Astrocyte (in vitro differentiated cells and primary cell): ENCODE measurements at regions not wholly inside any gene's neighbourhood (a gene's known extent, or its start where the extent isn't known, plus 50 kb on each side); places are given as distances from the start of the nearest gene placed in this dataset.

Experiments
- DNase-seq: peaks from one replicate; pipeline ENCODE4 v3.0.0-alpha.2; 2010; ENCODE audit warnings: low read depth
- FAIRE-seq: peaks from 2 replicates; lab custom pipeline; 2011; peaks lifted over from hg19 to GRCh38; lab: Jason Lieb, UNC
- H2AFZ ChIP-seq: 2 replicates; pipeline ENCODE4 v1.6.0; 2012; ENCODE audit warnings: low read depth, low read length, inconsistent platforms
- H3K27ac ChIP-seq: 2 replicates; pipeline ENCODE4 v1.5.1; 2011; ENCODE audit warnings: low read depth, low read length, inconsistent platforms
- H3K27me3 ChIP-seq: 2 replicates; pipeline ENCODE4 v1.6.0; 2011; ENCODE audit warnings: low read length, inconsistent platforms; ENCODE audit not compliant: insufficient read depth
- H3K36me3 ChIP-seq: 2 replicates; pipeline ENCODE4 v1.5.1; 2011; ENCODE audit warnings: low read length, inconsistent platforms; ENCODE audit not compliant: insufficient read depth
- H3K4me1 ChIP-seq: 2 replicates; pipeline ENCODE4 v1.5.1; 2011; ENCODE audit warnings: low read length, inconsistent platforms; ENCODE audit not compliant: insufficient read depth
- H3K4me2 ChIP-seq: 2 replicates; pipeline ENCODE4 v1.6.0; 2012; ENCODE audit warnings: low read length, inconsistent platforms
- H3K4me3 ChIP-seq: 2 replicates; pipeline ENCODE4 v1.5.1; 2011; ENCODE audit warnings: low read depth, mild to moderate bottlenecking, low read length, inconsistent platforms; ENCODE audit not compliant: insufficient read depth
- H3K79me2 ChIP-seq: 2 replicates; pipeline ENCODE4 v1.6.0; 2012; ENCODE audit warnings: mild to moderate bottlenecking, low read length, inconsistent platforms; ENCODE audit not compliant: insufficient read depth
- H3K9ac ChIP-seq: 2 replicates; pipeline ENCODE4 v1.6.0; 2012; ENCODE audit warnings: mild to moderate bottlenecking, low read length, inconsistent platforms
- H3K9me3 ChIP-seq: 2 replicates; pipeline ENCODE4 v1.5.1; 2012; ENCODE audit warnings: low read depth, mild to moderate bottlenecking, low read length, inconsistent platforms; ENCODE audit not compliant: insufficient read depth
- H4K20me1 ChIP-seq: 2 replicates; pipeline ENCODE4 v1.6.0; 2012; ENCODE audit warnings: low read length, inconsistent platforms; ENCODE audit not compliant: insufficient read depth
- H3K27ac Mint-ChIP-seq: one replicate; pipeline ENCODE4 v1.8.0; 2021; ENCODE audit warnings: mild to moderate bottlenecking, mixed read lengths; ENCODE audit not compliant: unreplicated experiment
- H3K27me3 Mint-ChIP-seq: one replicate; pipeline ENCODE4 v1.8.0; 2021; ENCODE audit warnings: low read depth, mixed read lengths; ENCODE audit not compliant: unreplicated experiment
- H3K36me3 Mint-ChIP-seq: one replicate; pipeline ENCODE4 v1.8.0; 2021; ENCODE audit warnings: low read depth, mixed read lengths; ENCODE audit not compliant: unreplicated experiment
- H3K4me1 Mint-ChIP-seq: one replicate; pipeline ENCODE4 v1.8.0; 2021; ENCODE audit warnings: low read depth, mixed read lengths; ENCODE audit not compliant: unreplicated experiment
- H3K4me3 Mint-ChIP-seq: one replicate; pipeline ENCODE4 v1.8.0; 2021; ENCODE audit warnings: mild to moderate bottlenecking, moderate library complexity, mixed read lengths; ENCODE audit not compliant: unreplicated experiment
- H3K9me3 Mint-ChIP-seq: one replicate; pipeline ENCODE4 v1.8.0; 2021; ENCODE audit warnings: mild to moderate bottlenecking, mixed read lengths; ENCODE audit not compliant: unreplicated experiment
- CTCF ChIP-seq: IDR thresholded peaks from 2 replicates; pipeline ENCODE4 v1.5.1; 2011; ENCODE audit warnings: low read depth, mild to moderate bottlenecking, inconsistent platforms, low read length, moderate library complexity; ENCODE audit not compliant: insufficient read depth
- EZH2 ChIP-seq: IDR thresholded peaks from 2 replicates; pipeline ENCODE4 v1.6.1; 2012; ENCODE audit warnings: mild to moderate bottlenecking, low read length, inconsistent platforms; ENCODE audit not compliant: insufficient read depth

GRCh38 chr14:76938092-76938500, 90.4 kb downstream of the IRF2BPL start:
- H4K20me1 ChIP-seq = no peaks in the 10 kb centered on the region
- peak overlapping the region; percentile 65 for H3K27ac ChIP-seq
- H3K27ac Mint-ChIP-seq = peak overlapping the region; percentile 72
- peak overlapping the region; percentile 32 for H2AFZ ChIP-seq
- no peak for FAIRE-seq
- no peaks in the 10 kb centered on the region for H3K79me2 ChIP-seq
- no peaks in the 10 kb centered on the region for H3K36me3 ChIP-seq
- no peak for TF ChIP-seq CTCF
- no peak for TF ChIP-seq EZH2
- H3K4me2 ChIP-seq = peak overlapping the region; percentile 69
- no peak overlapping the region for H3K4me3 ChIP-seq
- H3K9me3 ChIP-seq = no peaks in the 10 kb centered on the region
- H3K4me1 ChIP-seq = peaks cover 21% of the 10 kb centered on the region
- H3K36me3 Mint-ChIP-seq = no peaks in the 10 kb centered on the region
- peak; percentile 66 for DNase-seq
- H3K4me1 Mint-ChIP-seq = peaks cover 14% of the 10 kb centered on the region
- no peak overlapping the region for H3K4me3 Mint-ChIP-seq
- no peaks in the 10 kb centered on the region for H3K9me3 Mint-ChIP-seq
- H3K9ac ChIP-seq = peak overlapping the region; percentile 23
- H3K27me3 Mint-ChIP-seq = peaks cover 9% of the 10 kb centered on the region
- no peaks in the 10 kb centered on the region for H3K27me3 ChIP-seq

GRCh38 chr14:76937181-76938091, 91.1 kb downstream of the IRF2BPL start:
- Mint-ChIP-seq H3K27me3 (peaks cover 15% of the 10 kb centered on the region), H3K27ac (peak overlapping the region; percentile 91), H3K4me1 (peaks cover 14% of the 10 kb centered on the region), H3K36me3 (no peaks in the 10 kb centered on the region), H3K9me3 (no peaks in the 10 kb centered on the region), H3K4me3 (no peak overlapping the region)
- no peak overlapping the region for H3K4me3 ChIP-seq
- H3K4me1 ChIP-seq = peaks cover 21% of the 10 kb centered on the region
- H3K27ac ChIP-seq = peak overlapping the region; percentile 65
- no peaks in the 10 kb centered on the region for H3K27me3 ChIP-seq
- H4K20me1 ChIP-seq = no peaks in the 10 kb centered on the region
- DNase-seq (peak; percentile 87), FAIRE-seq (no peak)
- H3K9ac ChIP-seq = peak overlapping the region; percentile 23
- no peaks in the 10 kb centered on the region for H3K9me3 ChIP-seq
- H3K4me2 ChIP-seq = peak overlapping the region; percentile 69
- no peaks in the 10 kb centered on the region for H3K36me3 ChIP-seq
- TF ChIP-seq EZH2 (no peak), CTCF (no peak)
- no peaks in the 10 kb centered on the region for H3K79me2 ChIP-seq
- peak overlapping the region; percentile 32 for H2AFZ ChIP-seq

GRCh38 chr14:76936483-76936882, 92.0 kb downstream of the IRF2BPL start:
- Mint-ChIP-seq H3K27me3 (peaks cover 23% of the 10 kb centered on the region), H3K4me1 (peaks cover 14% of the 10 kb centered on the region), H3K4me3 (no peak overlapping the region), H3K36me3 (no peaks in the 10 kb centered on the region), H3K9me3 (no peaks in the 10 kb centered on the region), H3K27ac (peak overlapping the region; percentile 91)
- Histone ChIP-seq H3K27me3 (no peaks in the 10 kb centered on the region), H2AFZ (no peak overlapping the region), H4K20me1 (no peaks in the 10 kb centered on the region), H3K4me2 (peak overlapping the region; percentile 69), H3K4me1 (peaks cover 21% of the 10 kb centered on the region), H3K79me2 (no peaks in the 10 kb centered on the region), H3K9me3 (no peaks in the 10 kb centered on the region), H3K4me3 (no peak overlapping the region), H3K36me3 (no peaks in the 10 kb centered on the region), H3K9ac (no peak overlapping the region), H3K27ac (no peak overlapping the region)
- FAIRE-seq (no peak), DNase-seq (peak; percentile 39)
- TF ChIP-seq CTCF = no peak
- no peak for TF ChIP-seq EZH2
